22Rv1 (cell line): ENCODE measurements at regions not wholly inside any gene's neighbourhood (a gene's known extent, or its start where the extent isn't known, plus 50 kb on each side); places are given as distances from the start of the nearest gene placed in this dataset.
"Not testable (repeated sequence)": the region's sequence is repeated elsewhere in the genome, so short reads cannot be mapped to it uniquely, and the experiment has no call there.

Source experiments
- ZFX ChIP-seq: fragments of 450-650 bp; IDR thresholded peaks from 2 replicates; pipeline ENCODE4 v1.6.1; 2017; ENCODE audit warnings: antibody characterized with exemption, borderline replicate concordance
- TF ChIP-seq, protein P1 (sequence below): fragments of 450-650 bp; IDR thresholded peaks from 2 replicates; pipeline ENCODE4 v1.5.1; 2017; ENCODE audit warnings: mild to moderate bottlenecking

GRCh38 chr16:88148078-88148477 is 196.8 kb downstream of the BANP start:
- TF ChIP-seq, protein P1, sequence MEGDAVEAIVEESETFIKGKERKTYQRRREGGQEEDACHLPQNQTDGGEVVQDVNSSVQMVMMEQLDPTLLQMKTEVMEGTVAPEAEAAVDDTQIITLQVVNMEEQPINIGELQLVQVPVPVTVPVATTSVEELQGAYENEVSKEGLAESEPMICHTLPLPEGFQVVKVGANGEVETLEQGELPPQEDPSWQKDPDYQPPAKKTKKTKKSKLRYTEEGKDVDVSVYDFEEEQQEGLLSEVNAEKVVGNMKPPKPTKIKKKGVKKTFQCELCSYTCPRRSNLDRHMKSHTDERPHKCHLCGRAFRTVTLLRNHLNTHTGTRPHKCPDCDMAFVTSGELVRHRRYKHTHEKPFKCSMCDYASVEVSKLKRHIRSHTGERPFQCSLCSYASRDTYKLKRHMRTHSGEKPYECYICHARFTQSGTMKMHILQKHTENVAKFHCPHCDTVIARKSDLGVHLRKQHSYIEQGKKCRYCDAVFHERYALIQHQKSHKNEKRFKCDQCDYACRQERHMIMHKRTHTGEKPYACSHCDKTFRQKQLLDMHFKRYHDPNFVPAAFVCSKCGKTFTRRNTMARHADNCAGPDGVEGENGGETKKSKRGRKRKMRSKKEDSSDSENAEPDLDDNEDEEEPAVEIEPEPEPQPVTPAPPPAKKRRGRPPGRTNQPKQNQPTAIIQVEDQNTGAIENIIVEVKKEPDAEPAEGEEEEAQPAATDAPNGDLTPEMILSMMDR, result not testable (repeated sequence)
- not testable (repeated sequence) for TF ChIP-seq ZFX
